ENCODE measurements at regions not wholly inside any gene's neighbourhood (a gene's known extent, or its start where the extent isn't known, plus 50 kb on each side); places are given as distances from the start of the nearest gene placed in this dataset.
"Not testable (repeated sequence)": the region's sequence is repeated elsewhere in the genome, so short reads cannot be mapped to it uniquely, and the experiment has no call there.

- H3K4me3 ChIP-seq (ENCODE audit: low read depth in 1 of 2, low read length in 2 of 2); H3K9me3 ChIP-seq (ENCODE audit: control insufficient read depth in 2 of 2, insufficient read depth in 1 of 2, low read depth in 1 of 2, low read length in 1 of 2); H3K36me3 ChIP-seq (ENCODE audit: control insufficient read depth in 2 of 2, insufficient read depth in 2 of 2, low read length in 1 of 2); H3K27ac ChIP-seq (ENCODE audit: low read depth in 2 of 2, low read length in 1 of 2); H3K4me1 ChIP-seq (ENCODE audit: control insufficient read depth in 2 of 2, insufficient read depth in 2 of 2, low read length in 1 of 2); H3K27me3 ChIP-seq (ENCODE audit: control insufficient read depth in 1 of 2, insufficient read depth in 2 of 2, low read length in 2 of 2): not testable (repeated sequence)
- WGBS, 2 donors: 69 to 79% methylated on average over 7 of the region's 7 CpGs
Measured at GRCh38 chr12:11998307-11998943, 72.3 kb upstream of the BCL2L14 start.

- 95 to 98% methylated on average over 1 of the region's 1 CpG for WGBS, 2 donors
- Histone ChIP-seq H3K4me3 (ENCODE audit: low read depth in 1 of 2, low read length in 2 of 2) (no peak overlapping the region), H3K9me3 (ENCODE audit: control insufficient read depth in 2 of 2, insufficient read depth in 1 of 2, low read depth in 1 of 2, low read length in 1 of 2) (no peaks in the 10 kb centered on the region), H3K27me3 (ENCODE audit: control insufficient read depth in 1 of 2, insufficient read depth in 2 of 2, low read length in 2 of 2) (no peaks in the 10 kb centered on the region), H3K36me3 (ENCODE audit: control insufficient read depth in 2 of 2, insufficient read depth in 2 of 2, low read length in 1 of 2) (no peaks in the 10 kb centered on the region), H3K27ac (ENCODE audit: low read depth in 2 of 2, low read length in 1 of 2) (no peak overlapping the region), H3K4me1 (ENCODE audit: control insufficient read depth in 2 of 2, insufficient read depth in 2 of 2, low read length in 1 of 2) (no peaks in the 10 kb centered on the region)
Measured at GRCh38 chr12:11998944-11999315, 71.8 kb upstream of the BCL2L14 start.

GRCh38 chr12:12003609-12004008 lies 67.1 kb upstream of the BCL2L14 start:
- H3K27ac ChIP-seq (ENCODE audit: low read depth in 2 of 2, low read length in 1 of 2): no peak overlapping the region
- H3K9me3 ChIP-seq (ENCODE audit: control insufficient read depth in 2 of 2, insufficient read depth in 1 of 2, low read depth in 1 of 2, low read length in 1 of 2): no peaks in the 10 kb centered on the region
- H3K27me3 ChIP-seq (ENCODE audit: control insufficient read depth in 1 of 2, insufficient read depth in 2 of 2, low read length in 2 of 2): no peaks in the 10 kb centered on the region
- H3K4me3 ChIP-seq (ENCODE audit: low read depth in 1 of 2, low read length in 2 of 2): no peak overlapping the region
- peaks cover 0 to 3% of the 10 kb centered on the region in 2 donors for H3K4me1 ChIP-seq (ENCODE audit: control insufficient read depth in 2 of 2, insufficient read depth in 2 of 2, low read length in 1 of 2)
- whole genome bisulfite sequencing, 2 donors: 92 to 96% methylated on average over 5 of the region's 5 CpGs
- no peaks in the 10 kb centered on the region for H3K36me3 ChIP-seq (ENCODE audit: control insufficient read depth in 2 of 2, insufficient read depth in 2 of 2, low read length in 1 of 2)

GRCh38 chr12:12004524-12004923 lies 66.2 kb upstream of the BCL2L14 start:
- H3K36me3 ChIP-seq (ENCODE audit: control insufficient read depth in 2 of 2, insufficient read depth in 2 of 2, low read length in 1 of 2): no peaks in the 10 kb centered on the region
- H3K4me3 ChIP-seq (ENCODE audit: low read depth in 1 of 2, low read length in 2 of 2): no peak overlapping the region
- 80 to 90% methylated on average over 3 of the region's 3 CpGs for WGBS, 2 donors
- H3K9me3 ChIP-seq (ENCODE audit: control insufficient read depth in 2 of 2, insufficient read depth in 1 of 2, low read depth in 1 of 2, low read length in 1 of 2): no peaks in the 10 kb centered on the region
- peaks cover 0 to 3% of the 10 kb centered on the region in 2 donors for H3K4me1 ChIP-seq (ENCODE audit: control insufficient read depth in 2 of 2, insufficient read depth in 2 of 2, low read length in 1 of 2)
- no peak overlapping the region for H3K27ac ChIP-seq (ENCODE audit: low read depth in 2 of 2, low read length in 1 of 2)
- H3K27me3 ChIP-seq (ENCODE audit: control insufficient read depth in 1 of 2, insufficient read depth in 2 of 2, low read length in 2 of 2): no peaks in the 10 kb centered on the region

GRCh38 chr12:12007001-12007712 lies 63.6 kb upstream of the BCL2L14 start:
- WGBS, 2 donors: 65 to 70% methylated on average over 7 of the region's 7 CpGs
- Histone ChIP-seq H3K27ac (ENCODE audit: low read depth in 2 of 2, low read length in 1 of 2) (no peak overlapping the region), H3K27me3 (ENCODE audit: control insufficient read depth in 1 of 2, insufficient read depth in 2 of 2, low read length in 2 of 2) (no peaks in the 10 kb centered on the region), H3K9me3 (ENCODE audit: control insufficient read depth in 2 of 2, insufficient read depth in 1 of 2, low read depth in 1 of 2, low read length in 1 of 2) (no peaks in the 10 kb centered on the region), H3K4me3 (ENCODE audit: low read depth in 1 of 2, low read length in 2 of 2) (no peak overlapping the region), H3K36me3 (ENCODE audit: control insufficient read depth in 2 of 2, insufficient read depth in 2 of 2, low read length in 1 of 2) (no peaks in the 10 kb centered on the region), H3K4me1 (ENCODE audit: control insufficient read depth in 2 of 2, insufficient read depth in 2 of 2, low read length in 1 of 2) (peaks cover 0 to 3% of the 10 kb centered on the region in 2 donors)

- H3K36me3 ChIP-seq (ENCODE audit: control insufficient read depth in 2 of 2, insufficient read depth in 2 of 2, low read length in 1 of 2): no peaks in the 10 kb centered on the region
- no peak overlapping the region for H3K4me3 ChIP-seq (ENCODE audit: low read depth in 1 of 2, low read length in 2 of 2)
- peaks cover 0 to 3% of the 10 kb centered on the region in 2 donors for H3K4me1 ChIP-seq (ENCODE audit: control insufficient read depth in 2 of 2, insufficient read depth in 2 of 2, low read length in 1 of 2)
- H3K9me3 ChIP-seq (ENCODE audit: control insufficient read depth in 2 of 2, insufficient read depth in 1 of 2, low read depth in 1 of 2, low read length in 1 of 2): no peaks in the 10 kb centered on the region
- H3K27me3 ChIP-seq (ENCODE audit: control insufficient read depth in 1 of 2, insufficient read depth in 2 of 2, low read length in 2 of 2): no peaks in the 10 kb centered on the region
- WGBS, 2 donors: 84 to 89% methylated on average over 9 of the region's 9 CpGs
- no peak overlapping the region for H3K27ac ChIP-seq (ENCODE audit: low read depth in 2 of 2, low read length in 1 of 2)
Measured at GRCh38 chr12:12007713-12008231, 63.0 kb upstream of the BCL2L14 start.

GRCh38 chr12:12008232-12008850 lies 62.4 kb upstream of the BCL2L14 start:
- H3K4me3 ChIP-seq (ENCODE audit: low read depth in 1 of 2, low read length in 2 of 2): no peak overlapping the region
- no peak overlapping the region for H3K27ac ChIP-seq (ENCODE audit: low read depth in 2 of 2, low read length in 1 of 2)
- H3K36me3 ChIP-seq (ENCODE audit: control insufficient read depth in 2 of 2, insufficient read depth in 2 of 2, low read length in 1 of 2): no peaks in the 10 kb centered on the region
- H3K4me1 ChIP-seq (ENCODE audit: control insufficient read depth in 2 of 2, insufficient read depth in 2 of 2, low read length in 1 of 2): peaks cover 0 to 3% of the 10 kb centered on the region in 2 donors
- H3K9me3 ChIP-seq (ENCODE audit: control insufficient read depth in 2 of 2, insufficient read depth in 1 of 2, low read depth in 1 of 2, low read length in 1 of 2): no peaks in the 10 kb centered on the region
- H3K27me3 ChIP-seq (ENCODE audit: control insufficient read depth in 1 of 2, insufficient read depth in 2 of 2, low read length in 2 of 2): no peaks in the 10 kb centered on the region
- 76 to 79% methylated on average over 8 of the region's 8 CpGs for WGBS, 2 donors

- no peak overlapping the region for H3K27ac ChIP-seq (ENCODE audit: low read depth in 2 of 2, low read length in 1 of 2)
- WGBS, 2 donors: 66 to 70% methylated on average over 13 of the region's 13 CpGs
- H3K4me1 ChIP-seq (ENCODE audit: control insufficient read depth in 2 of 2, insufficient read depth in 2 of 2, low read length in 1 of 2): peaks cover 0 to 3% of the 10 kb centered on the region in 2 donors
- H3K36me3 ChIP-seq (ENCODE audit: control insufficient read depth in 2 of 2, insufficient read depth in 2 of 2, low read length in 1 of 2): no peaks in the 10 kb centered on the region
- H3K9me3 ChIP-seq (ENCODE audit: control insufficient read depth in 2 of 2, insufficient read depth in 1 of 2, low read depth in 1 of 2, low read length in 1 of 2): no peaks in the 10 kb centered on the region
- H3K27me3 ChIP-seq (ENCODE audit: control insufficient read depth in 1 of 2, insufficient read depth in 2 of 2, low read length in 2 of 2): no peaks in the 10 kb centered on the region
- H3K4me3 ChIP-seq (ENCODE audit: low read depth in 1 of 2, low read length in 2 of 2): no peak overlapping the region
Measured at GRCh38 chr12:12008931-12009611, 61.7 kb upstream of the BCL2L14 start.

GRCh38 chr12:12009749-12010276 lies 60.9 kb upstream of the BCL2L14 start:
- not testable (repeated sequence) for H3K27ac ChIP-seq (ENCODE audit: low read depth in 2 of 2, low read length in 1 of 2); H3K4me1 ChIP-seq (ENCODE audit: control insufficient read depth in 2 of 2, insufficient read depth in 2 of 2, low read length in 1 of 2); H3K27me3 ChIP-seq (ENCODE audit: control insufficient read depth in 1 of 2, insufficient read depth in 2 of 2, low read length in 2 of 2); H3K36me3 ChIP-seq (ENCODE audit: control insufficient read depth in 2 of 2, insufficient read depth in 2 of 2, low read length in 1 of 2); H3K4me3 ChIP-seq (ENCODE audit: low read depth in 1 of 2, low read length in 2 of 2); H3K9me3 ChIP-seq (ENCODE audit: control insufficient read depth in 2 of 2, insufficient read depth in 1 of 2, low read depth in 1 of 2, low read length in 1 of 2)
- WGBS, 2 donors: 72 to 80% methylated on average over 6 of the region's 6 CpGs
